Body of pancreas (tissue), 4 donors: ENCODE measurements at regions not wholly inside any gene's neighbourhood (a gene's known extent, or its start where the extent isn't known, plus 50 kb on each side); places are given as distances from the start of the nearest gene placed in this dataset.

ENCODE experiments used
- ATAC-seq: fragments of 150-250 bp; one replicate; pipeline ENCODE4 v1.9.1; 2016
- DNase-seq, 4 donors: peaks; one replicate each; pipeline ENCODE4 v3.0.0-alpha.2; 2019
- H3K27ac ChIP-seq, 4 donors: fragments of 200-600 bp; sonication (generic); 1 replicate in 3 of 4; 2 replicates in 1 of 4; pipeline versions ENCODE4 v1.5.1 to v1.6.1; 2016 to 2019; ENCODE audit warnings: mild to moderate bottlenecking in 1 of 4, mixed read lengths in 1 of 4, moderate library complexity in 1 of 4
- H3K27me3 ChIP-seq, 2 donors: fragments of 200-600 bp; sonication (generic); one replicate each; pipeline ENCODE4 v1.6.0; 2016; ENCODE audit warnings: mild to moderate bottlenecking in 1 of 2
- H3K36me3 ChIP-seq, 2 donors: fragments of 200-600 bp; sonication (generic); replicated peaks in 1 of 2; 2 replicates each; pipeline ENCODE4 v1.5.1; 2016; ENCODE audit warnings: low read depth in 2 of 2; ENCODE audit not compliant: insufficient read depth in 1 of 2
- H3K4me1 ChIP-seq: fragments of 200-600 bp; sonication (generic); one replicate; pipeline ENCODE4 v1.6.0; 2016
- H3K4me3 ChIP-seq, 2 donors: fragments of 200-600 bp; sonication (generic); 1 replicate in 1 of 2; 2 replicates in 1 of 2; pipeline ENCODE4 v1.5.1; 2016 to 2019
- H3K9me3 ChIP-seq, 3 donors: fragments of 200-600 bp; sonication (generic); 1 replicate in 2 of 3; 2 replicates in 1 of 3; pipeline ENCODE4 v1.5.1; 2016
- POLR2A ChIP-seq, 3 donors: fragments of 450-650 bp; IDR thresholded peaks; one replicate each; pipeline ENCODE4 v1.6.1; 2016; ENCODE audit warnings: antibody characterized with exemption in 3 of 3, mild to moderate bottlenecking in 2 of 3
- WGBS, 2 donors: methylation state at CpG; one replicate each; pipeline ENCODE4 v1.1.5; 2017; 5-methylcytosine and 5-hydroxymethylcytosine counted together
- intact Hi-C: fragments of 100-400 bp; cut with DNase I; formaldehyde crosslinking; loops from one replicate; pipeline ENCODE4 v1.15.1; 2023
- TF ChIP-seq, protein P1 (sequence below), 7 experiments: fragments of 450-650 bp in 4 of 7; fragments of 200-600 bp in 3 of 7; sonication (generic) in 3 of 7; IDR thresholded peaks; one replicate each; pipeline ENCODE4 v1.5.1; 2016 to 2019; ENCODE audit warnings: antibody characterized with exemption in 7 of 7

DNA sequence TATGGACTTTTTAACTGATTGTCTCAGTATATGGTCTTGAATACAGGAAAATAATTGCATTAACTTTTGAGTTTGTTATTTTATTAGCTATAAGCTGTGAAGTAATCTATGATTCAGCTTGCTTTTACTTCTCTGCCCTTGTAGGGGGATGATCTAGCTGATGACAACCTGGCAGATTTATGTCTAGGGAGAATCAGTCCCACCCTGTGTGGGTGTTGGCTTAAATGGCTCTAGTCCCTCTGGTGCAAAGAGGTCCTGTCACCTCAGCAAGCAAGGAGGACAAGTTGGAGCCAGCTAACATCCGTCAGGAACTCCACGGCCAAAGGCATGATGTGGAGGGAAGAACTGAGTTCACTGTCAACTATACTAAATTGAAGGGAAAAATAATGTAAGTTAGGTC, 495.3 kb downstream of the BMP2 start:
- no peaks in the 10 kb centered on the region for H3K27me3 ChIP-seq
- no peak overlapping the region for H3K4me3 ChIP-seq
- no peaks in the 10 kb centered on the region for H3K36me3 ChIP-seq
- DNase-seq (no peak), ATAC-seq (no peak)
- H3K27ac ChIP-seq = no peak overlapping the region
- no peaks in the 10 kb centered on the region for H3K9me3 ChIP-seq
- intact Hi-C loops = no loop called here
- H3K4me1 ChIP-seq = no peaks in the 10 kb centered on the region
- WGBS, 2 donors = 69 to 76% methylated on average over 2 of the region's 2 CpGs
- TF ChIP-seq, protein P1, sequence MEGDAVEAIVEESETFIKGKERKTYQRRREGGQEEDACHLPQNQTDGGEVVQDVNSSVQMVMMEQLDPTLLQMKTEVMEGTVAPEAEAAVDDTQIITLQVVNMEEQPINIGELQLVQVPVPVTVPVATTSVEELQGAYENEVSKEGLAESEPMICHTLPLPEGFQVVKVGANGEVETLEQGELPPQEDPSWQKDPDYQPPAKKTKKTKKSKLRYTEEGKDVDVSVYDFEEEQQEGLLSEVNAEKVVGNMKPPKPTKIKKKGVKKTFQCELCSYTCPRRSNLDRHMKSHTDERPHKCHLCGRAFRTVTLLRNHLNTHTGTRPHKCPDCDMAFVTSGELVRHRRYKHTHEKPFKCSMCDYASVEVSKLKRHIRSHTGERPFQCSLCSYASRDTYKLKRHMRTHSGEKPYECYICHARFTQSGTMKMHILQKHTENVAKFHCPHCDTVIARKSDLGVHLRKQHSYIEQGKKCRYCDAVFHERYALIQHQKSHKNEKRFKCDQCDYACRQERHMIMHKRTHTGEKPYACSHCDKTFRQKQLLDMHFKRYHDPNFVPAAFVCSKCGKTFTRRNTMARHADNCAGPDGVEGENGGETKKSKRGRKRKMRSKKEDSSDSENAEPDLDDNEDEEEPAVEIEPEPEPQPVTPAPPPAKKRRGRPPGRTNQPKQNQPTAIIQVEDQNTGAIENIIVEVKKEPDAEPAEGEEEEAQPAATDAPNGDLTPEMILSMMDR (IDR thresholded peaks at IDR 0.05) = no peak
- TF ChIP-seq POLR2A (IDR thresholded peaks at IDR 0.05) = no peak

DNA sequence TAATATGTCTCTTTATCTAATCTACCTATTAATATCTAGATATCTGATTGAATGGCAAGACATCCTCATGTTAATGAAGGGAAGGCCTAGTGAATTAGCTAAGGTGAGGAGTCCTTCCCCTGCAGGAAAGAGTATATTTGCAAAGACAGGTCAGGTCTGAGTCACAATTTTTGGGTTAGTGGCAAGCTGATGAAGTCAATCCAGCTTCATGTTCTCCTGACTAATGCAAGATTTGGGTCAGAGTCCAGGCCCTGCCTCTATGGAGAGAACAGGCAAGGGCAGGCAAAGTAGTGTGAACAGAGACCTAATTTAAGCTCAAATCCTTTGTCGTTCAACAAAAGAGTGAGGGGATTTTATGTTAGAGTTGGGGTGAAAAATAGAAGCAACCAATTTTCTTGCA, 496.7 kb downstream of the BMP2 start:
- H3K27ac ChIP-seq = no peak overlapping the region
- H3K4me3 ChIP-seq = no peak overlapping the region
- no peaks in the 10 kb centered on the region for H3K4me1 ChIP-seq
- WGBS, 2 donors = 70 to 71% methylated on average over 1 of the region's 1 CpG
- no peak for DNase-seq
- ATAC-seq = no peak
- no peak for TF ChIP-seq POLR2A (IDR thresholded peaks at IDR 0.05)
- TF ChIP-seq, protein P1 (IDR thresholded peaks at IDR 0.05) = no peak
- H3K9me3 ChIP-seq = no peaks in the 10 kb centered on the region
- intact Hi-C loops = no loop called here
- no peaks in the 10 kb centered on the region for H3K27me3 ChIP-seq
- H3K36me3 ChIP-seq = no peaks in the 10 kb centered on the region

DNA sequence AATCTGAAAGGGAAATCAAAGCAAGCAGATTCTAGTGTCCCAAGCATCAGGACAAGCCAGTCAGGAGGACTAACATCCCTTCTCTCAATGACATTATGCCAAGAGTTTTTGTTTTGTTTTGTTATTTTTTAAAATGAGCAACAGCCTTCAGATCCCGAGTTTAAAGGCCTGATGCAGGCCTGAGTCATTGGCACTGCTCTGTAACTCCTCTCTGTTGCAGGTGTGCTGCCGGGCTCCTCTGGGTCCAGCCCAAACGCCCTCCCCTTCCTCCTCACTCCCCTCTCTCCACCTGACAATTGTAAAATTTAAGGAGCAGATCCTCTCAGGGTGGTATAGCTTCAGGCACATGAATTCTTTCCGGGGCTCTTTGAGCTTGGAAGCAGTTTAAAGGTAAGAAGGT, 502.0 kb downstream of the BMP2 start:
- DNase-seq (no peak), ATAC-seq (no peak)
- H3K4me3 ChIP-seq = no peak overlapping the region
- WGBS, 2 donors = 53 to 55% methylated on average over 4 of the region's 4 CpGs
- H3K27me3 ChIP-seq = no peaks in the 10 kb centered on the region
- intact Hi-C loops = no loop called here
- H3K9me3 ChIP-seq = no peaks in the 10 kb centered on the region
- H3K4me1 ChIP-seq = no peaks in the 10 kb centered on the region
- no peak overlapping the region for H3K27ac ChIP-seq
- TF ChIP-seq, protein P1 (IDR thresholded peaks at IDR 0.05) = no peak
- TF ChIP-seq POLR2A (IDR thresholded peaks at IDR 0.05) = no peak
- no peaks in the 10 kb centered on the region for H3K36me3 ChIP-seq

DNA sequence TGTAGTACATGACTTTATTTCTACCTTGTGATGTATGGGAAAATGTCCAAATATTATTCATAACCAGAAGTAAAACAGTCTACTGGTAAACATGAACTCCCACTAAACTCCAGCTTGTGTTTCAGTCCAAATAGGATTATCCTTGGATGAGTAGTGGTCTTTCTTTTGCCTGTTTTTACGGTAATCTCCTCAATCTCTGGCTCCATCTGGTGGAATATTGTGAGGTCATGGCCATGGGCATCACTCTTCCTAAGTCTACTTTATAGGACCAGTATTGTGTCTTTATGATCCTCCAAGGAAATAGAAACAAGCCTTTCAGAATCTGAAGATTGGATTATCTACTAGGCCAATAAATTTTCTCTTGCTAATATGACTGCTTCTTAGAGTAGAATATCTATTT, 505.0 kb downstream of the BMP2 start:
- no peak overlapping the region for H3K27ac ChIP-seq
- H3K4me1 ChIP-seq = no peaks in the 10 kb centered on the region
- 63 to 70% methylated on average over 1 of the region's 1 CpG for WGBS, 2 donors
- H3K4me3 ChIP-seq = no peak overlapping the region
- no peaks in the 10 kb centered on the region for H3K9me3 ChIP-seq
- ATAC-seq (no peak), DNase-seq (no peak)
- intact Hi-C loops = no loop called here
- TF ChIP-seq, protein P1 (IDR thresholded peaks at IDR 0.05) = no peak
- no peak for TF ChIP-seq POLR2A (IDR thresholded peaks at IDR 0.05)
- H3K36me3 ChIP-seq = no peaks in the 10 kb centered on the region
- H3K27me3 ChIP-seq = no peaks in the 10 kb centered on the region

DNA sequence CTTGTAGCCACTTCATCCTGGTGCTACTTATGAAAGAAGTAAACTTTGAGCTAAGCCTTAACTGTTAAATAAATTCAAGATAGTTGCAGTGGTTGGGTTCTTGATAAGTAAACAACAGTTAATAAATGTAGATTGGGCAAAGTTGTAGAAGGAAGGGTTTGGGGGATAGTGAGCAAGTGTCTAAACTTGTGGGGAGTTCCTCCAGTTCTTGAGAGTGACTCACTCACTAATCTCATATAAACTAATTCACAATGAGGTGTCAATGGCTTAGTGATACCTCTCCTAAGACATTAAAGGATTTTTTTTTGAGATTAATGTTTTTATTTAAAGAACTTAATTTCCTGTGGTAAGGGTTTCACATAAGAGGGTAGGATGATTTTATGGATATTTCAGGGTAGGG, 507.4 kb downstream of the BMP2 start:
- no peak for ATAC-seq
- Histone ChIP-seq H3K27ac (no peak overlapping the region), H3K27me3 (no peaks in the 10 kb centered on the region), H3K36me3 (no peaks in the 10 kb centered on the region), H3K4me3 (no peak overlapping the region), H3K9me3 (no peaks in the 10 kb centered on the region), H3K4me1 (no peaks in the 10 kb centered on the region)
- no peak for DNase-seq
- intact Hi-C loops = no loop called here
- TF ChIP-seq, protein P1 (IDR thresholded peaks at IDR 0.05) = no peak
- TF ChIP-seq POLR2A (IDR thresholded peaks at IDR 0.05) = no peak
